Stimulated activated naive CD8-positive, alpha-beta T cell treated with anti-CD3 and anti-CD28 coated beads, Interleukin-15, Interleukin-2, amounts not matched to agents 100 ng/mL and 50 ng/mL, for 24 hours (primary cell): ENCODE measurements at regions not wholly inside any gene's neighbourhood (a gene's known extent, or its start where the extent isn't known, plus 50 kb on each side); places are given as distances from the start of the nearest gene placed in this dataset.

Experiments used
- H3K27ac Mint-ChIP-seq: one replicate; pipeline ENCODE4 v1.8.0; 2021; ENCODE audit warnings: mild to moderate bottlenecking, mixed read lengths
- H3K27me3 Mint-ChIP-seq: one replicate; pipeline ENCODE4 v1.8.0; 2021; ENCODE audit warnings: mixed read lengths
- H3K36me3 Mint-ChIP-seq: one replicate; pipeline ENCODE4 v1.8.0; 2021; ENCODE audit warnings: low read depth, mixed read lengths
- H3K4me1 Mint-ChIP-seq: one replicate; pipeline ENCODE4 v1.8.0; 2021; ENCODE audit warnings: low read depth, mixed read lengths
- H3K4me3 Mint-ChIP-seq: one replicate; pipeline ENCODE4 v1.8.0; 2021; ENCODE audit warnings: mild to moderate bottlenecking, mixed read lengths
- H3K9me3 Mint-ChIP-seq: one replicate; pipeline ENCODE4 v1.8.0; 2021; ENCODE audit warnings: mixed read lengths

DNA sequence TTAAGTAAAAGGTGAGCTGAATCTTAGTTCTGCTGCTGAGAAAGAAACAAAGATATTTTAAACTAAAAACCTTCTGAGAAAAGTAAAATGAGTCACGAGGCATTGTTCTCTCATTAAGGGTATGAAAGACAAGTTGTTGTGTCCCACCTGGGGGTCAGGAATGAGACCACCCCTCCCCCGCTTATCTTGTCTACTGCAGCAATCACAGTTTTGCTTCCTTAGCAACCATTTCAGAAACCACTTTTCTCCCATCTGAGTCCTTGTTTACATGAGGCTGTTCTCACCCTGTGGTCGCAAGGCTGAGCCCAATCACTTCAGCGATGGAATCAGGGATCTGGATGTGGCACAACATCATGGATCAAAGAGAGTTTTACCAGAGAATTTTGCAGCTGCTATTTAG, 377.6 kb upstream of the NETO1 start:
- H3K4me3 Mint-ChIP-seq, result no peak overlapping the region
- peaks cover 18% of the 10 kb centered on the region for H3K9me3 Mint-ChIP-seq
- no peak overlapping the region for H3K27ac Mint-ChIP-seq
- H3K4me1 Mint-ChIP-seq, result no peaks in the 10 kb centered on the region
- no peaks in the 10 kb centered on the region for H3K36me3 Mint-ChIP-seq
- no peaks in the 10 kb centered on the region for H3K27me3 Mint-ChIP-seq

DNA sequence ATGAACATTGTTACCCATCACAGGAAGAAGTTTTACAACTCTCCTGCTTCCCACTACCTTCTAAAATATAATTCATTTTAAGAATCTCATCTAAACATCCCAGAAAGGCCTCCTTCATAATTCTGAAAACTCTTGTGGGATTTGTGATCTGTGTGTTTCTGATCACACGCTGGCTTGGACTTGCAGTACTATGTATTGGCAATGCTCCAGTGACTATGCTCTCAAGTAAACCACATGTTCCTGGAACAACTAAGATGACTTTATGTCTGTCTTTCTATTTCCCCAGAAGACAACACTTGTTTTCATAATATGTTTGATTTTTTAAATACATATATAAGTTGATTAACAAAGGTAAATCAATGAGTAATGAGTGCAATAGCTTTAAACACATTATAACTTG, 376.6 kb upstream of the NETO1 start:
- H3K9me3 Mint-ChIP-seq, result peaks cover 18% of the 10 kb centered on the region
- no peaks in the 10 kb centered on the region for H3K4me1 Mint-ChIP-seq
- no peaks in the 10 kb centered on the region for H3K27me3 Mint-ChIP-seq
- no peaks in the 10 kb centered on the region for H3K36me3 Mint-ChIP-seq
- no peak overlapping the region for H3K27ac Mint-ChIP-seq
- no peak overlapping the region for H3K4me3 Mint-ChIP-seq

DNA sequence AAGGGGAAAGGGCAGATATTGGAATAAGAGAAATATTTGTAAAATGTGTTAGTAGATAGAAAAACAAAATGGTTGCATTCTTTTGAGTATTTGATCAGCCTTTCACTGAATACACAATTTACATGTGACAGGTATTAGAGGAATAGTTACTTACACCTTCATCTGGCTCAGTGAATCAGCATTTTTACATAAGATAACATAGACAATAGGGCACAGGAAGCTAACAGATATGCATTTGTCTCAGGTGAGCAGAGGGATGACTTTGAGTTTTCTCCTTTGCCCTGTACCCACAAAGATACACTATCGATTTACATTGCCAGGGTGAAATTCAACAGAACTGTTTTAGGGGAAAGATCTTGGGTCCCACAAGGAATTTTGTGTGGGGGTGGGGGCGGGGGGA, 373.1 kb upstream of the NETO1 start:
- no peaks in the 10 kb centered on the region for H3K27me3 Mint-ChIP-seq
- H3K4me1 Mint-ChIP-seq, result no peaks in the 10 kb centered on the region
- H3K4me3 Mint-ChIP-seq, result no peak overlapping the region
- H3K27ac Mint-ChIP-seq, result no peak overlapping the region
- H3K9me3 Mint-ChIP-seq, result peaks cover 10% of the 10 kb centered on the region
- H3K36me3 Mint-ChIP-seq, result no peaks in the 10 kb centered on the region

DNA sequence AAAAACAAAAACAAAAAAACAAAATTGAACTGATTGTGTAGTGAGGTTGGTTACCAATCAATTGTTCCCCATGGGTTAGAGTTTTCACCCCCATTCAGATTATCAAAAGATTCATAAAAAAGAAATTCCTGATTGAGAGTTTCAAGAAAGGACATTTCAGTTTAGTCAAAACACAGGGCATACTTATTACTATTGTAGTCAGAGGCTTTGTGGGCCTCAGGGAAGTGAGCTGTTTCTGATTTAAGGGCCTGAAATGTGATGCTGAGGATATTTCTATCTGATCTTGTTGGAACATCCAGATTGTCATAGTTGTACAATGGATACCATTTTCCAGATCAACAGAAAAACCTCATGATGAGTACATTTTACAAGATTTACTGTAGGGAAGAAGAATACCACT, 368.1 kb upstream of the NETO1 start:
- Mint-ChIP-seq H3K4me3 (no peak overlapping the region), H3K27ac (no peak overlapping the region), H3K4me1 (no peaks in the 10 kb centered on the region), H3K9me3 (peaks cover 4% of the 10 kb centered on the region), H3K36me3 (no peaks in the 10 kb centered on the region), H3K27me3 (no peaks in the 10 kb centered on the region)

DNA sequence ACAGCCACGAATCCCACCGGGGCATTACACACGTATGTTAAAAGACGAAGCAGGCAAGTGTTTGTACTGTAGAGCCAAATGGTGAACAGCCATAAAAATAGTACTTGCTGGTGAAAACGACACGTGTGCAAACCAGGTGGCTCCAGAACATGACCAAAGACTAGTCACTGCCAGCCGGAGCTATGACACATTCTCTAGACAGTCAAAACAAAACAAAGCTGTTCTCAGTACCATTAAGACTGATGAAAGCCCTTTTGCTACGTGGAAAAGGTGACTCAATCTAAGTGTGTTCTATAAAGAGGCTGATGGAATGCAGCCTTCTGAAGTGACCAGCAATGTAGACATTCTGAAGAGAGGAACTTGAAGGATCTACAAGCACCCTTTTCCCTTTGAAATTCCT, 367.7 kb upstream of the NETO1 start:
- H3K27ac Mint-ChIP-seq, result no peak overlapping the region
- no peak overlapping the region for H3K4me3 Mint-ChIP-seq
- H3K9me3 Mint-ChIP-seq, result peaks cover 4% of the 10 kb centered on the region
- H3K36me3 Mint-ChIP-seq, result no peaks in the 10 kb centered on the region
- no peaks in the 10 kb centered on the region for H3K27me3 Mint-ChIP-seq
- H3K4me1 Mint-ChIP-seq, result no peaks in the 10 kb centered on the region

DNA sequence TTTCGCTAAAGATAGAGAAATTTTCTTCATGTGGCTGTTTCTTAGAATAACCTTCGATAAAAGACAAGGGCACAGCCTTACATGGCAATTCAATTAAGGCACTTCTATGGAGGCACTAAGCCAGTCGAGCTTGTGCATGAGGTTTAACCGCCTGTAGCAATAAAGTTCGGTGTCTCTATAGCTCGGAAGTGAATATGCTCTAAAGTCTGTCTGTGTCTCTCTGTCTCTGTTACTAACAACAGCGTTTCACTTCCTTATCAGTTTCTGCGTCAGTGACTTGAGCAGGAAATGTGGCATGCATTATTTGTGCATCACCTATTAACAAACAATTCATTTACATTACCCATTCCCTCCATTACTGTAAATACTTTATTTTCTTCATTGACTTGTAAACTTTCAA, 365.1 kb upstream of the NETO1 start:
- H3K9me3 Mint-ChIP-seq, result peaks cover 4% of the 10 kb centered on the region
- no peaks in the 10 kb centered on the region for H3K27me3 Mint-ChIP-seq
- H3K27ac Mint-ChIP-seq, result no peak overlapping the region
- H3K4me3 Mint-ChIP-seq, result no peak overlapping the region
- no peaks in the 10 kb centered on the region for H3K36me3 Mint-ChIP-seq
- H3K4me1 Mint-ChIP-seq, result no peaks in the 10 kb centered on the region

DNA sequence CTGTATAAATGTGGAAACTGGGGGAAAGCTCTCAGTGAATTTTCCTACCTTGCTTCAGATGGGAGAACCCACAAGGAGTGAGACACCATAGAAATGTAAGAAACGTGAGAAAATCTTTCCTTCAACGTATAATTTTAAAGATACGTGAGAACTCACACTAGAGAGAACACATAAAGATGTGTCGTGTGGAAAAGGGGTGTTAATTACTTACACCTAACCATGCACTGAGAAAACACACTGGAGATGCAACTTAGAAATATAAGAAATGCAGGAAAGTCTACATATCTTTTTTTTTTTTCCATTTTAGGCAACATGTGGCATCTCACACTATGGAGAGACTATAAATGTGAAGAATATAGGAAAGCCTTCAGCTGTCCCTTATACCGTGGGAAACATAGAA, 352.9 kb upstream of the NETO1 start:
- peaks cover 24% of the 10 kb centered on the region for H3K9me3 Mint-ChIP-seq
- H3K27ac Mint-ChIP-seq, result no peak overlapping the region

DNA sequence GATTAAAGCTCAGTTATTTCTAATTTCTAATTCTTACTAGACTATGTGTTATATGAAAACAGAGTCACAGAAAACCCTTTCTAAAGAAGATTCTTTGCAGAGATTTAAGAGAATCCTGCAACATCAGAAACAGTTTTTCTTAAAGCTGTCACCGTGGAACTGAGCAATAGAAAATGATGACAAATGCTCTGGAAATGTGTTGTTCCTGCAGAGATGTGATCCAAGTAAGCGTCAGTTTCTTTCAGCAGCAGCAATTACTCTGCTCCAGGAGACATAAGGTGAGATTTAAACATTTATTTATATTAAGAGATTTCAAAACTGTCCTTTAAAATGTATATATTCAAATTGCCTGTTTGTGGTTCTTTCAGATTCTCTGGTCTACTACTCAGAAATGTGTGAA, 350.5 kb upstream of the NETO1 start:
- H3K36me3 Mint-ChIP-seq, result no peaks in the 10 kb centered on the region

More for the DNA sequence above, 352.9 kb upstream of the NETO1 start:
- Mint-ChIP-seq H3K27me3 (no peaks in the 10 kb centered on the region), H3K4me1 (no peaks in the 10 kb centered on the region), H3K4me3 (no peak overlapping the region), H3K36me3 (no peaks in the 10 kb centered on the region)

DNA sequence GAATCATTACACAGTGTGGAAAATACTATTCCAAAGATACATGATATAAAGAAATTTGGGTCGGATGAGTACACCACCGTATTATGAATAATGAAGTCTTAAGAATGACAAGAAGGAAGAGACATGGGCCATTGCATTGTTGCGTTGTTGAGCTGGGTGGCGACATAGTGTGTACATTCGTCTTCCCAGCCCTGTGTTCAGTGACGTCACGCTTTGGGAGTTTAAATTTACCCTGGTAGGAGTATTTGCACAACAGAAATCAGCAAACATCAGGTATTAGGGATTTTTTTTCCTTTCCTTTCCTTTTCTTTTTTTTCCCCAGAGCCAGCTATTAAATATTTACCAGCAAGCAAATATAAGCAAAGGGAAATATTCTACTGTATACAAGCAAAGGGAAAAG, 347.2 kb upstream of the NETO1 start:
- H3K9me3 Mint-ChIP-seq, result peaks cover 11% of the 10 kb centered on the region

More for the DNA sequence above, 350.5 kb upstream of the NETO1 start:
- no peak overlapping the region for H3K4me3 Mint-ChIP-seq
- peaks cover 23% of the 10 kb centered on the region for H3K9me3 Mint-ChIP-seq
- H3K27me3 Mint-ChIP-seq, result no peaks in the 10 kb centered on the region
- no peak overlapping the region for H3K27ac Mint-ChIP-seq
- H3K4me1 Mint-ChIP-seq, result no peaks in the 10 kb centered on the region

DNA sequence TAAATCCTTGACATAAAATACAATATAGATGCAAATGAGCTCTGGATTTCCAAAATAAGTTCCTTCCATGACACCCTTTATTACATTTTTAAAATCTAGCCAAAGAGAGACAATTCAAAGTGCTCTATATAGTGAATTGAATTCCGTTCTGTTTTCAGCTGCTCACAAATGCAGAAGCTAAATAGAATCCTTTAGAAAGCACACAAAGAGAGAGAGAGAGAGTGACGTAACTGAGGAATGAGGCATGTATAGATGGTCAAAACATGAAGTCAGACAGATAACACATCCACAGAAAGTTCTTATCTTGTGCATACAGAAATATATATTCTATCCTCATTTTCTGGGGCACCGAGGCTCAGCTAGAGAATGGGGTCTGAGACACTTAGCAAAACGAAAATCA, 344.7 kb upstream of the NETO1 start:
- H3K36me3 Mint-ChIP-seq, result no peaks in the 10 kb centered on the region
- H3K4me3 Mint-ChIP-seq, result no peak overlapping the region
- no peaks in the 10 kb centered on the region for H3K4me1 Mint-ChIP-seq
- H3K27me3 Mint-ChIP-seq, result no peaks in the 10 kb centered on the region
- no peak overlapping the region for H3K27ac Mint-ChIP-seq
- H3K9me3 Mint-ChIP-seq, result peaks cover 6% of the 10 kb centered on the region

More for the DNA sequence above, 347.2 kb upstream of the NETO1 start:
- no peak overlapping the region for H3K27ac Mint-ChIP-seq
- H3K27me3 Mint-ChIP-seq, result no peaks in the 10 kb centered on the region
- no peaks in the 10 kb centered on the region for H3K36me3 Mint-ChIP-seq
- H3K4me3 Mint-ChIP-seq, result no peak overlapping the region
- H3K4me1 Mint-ChIP-seq, result no peaks in the 10 kb centered on the region

DNA sequence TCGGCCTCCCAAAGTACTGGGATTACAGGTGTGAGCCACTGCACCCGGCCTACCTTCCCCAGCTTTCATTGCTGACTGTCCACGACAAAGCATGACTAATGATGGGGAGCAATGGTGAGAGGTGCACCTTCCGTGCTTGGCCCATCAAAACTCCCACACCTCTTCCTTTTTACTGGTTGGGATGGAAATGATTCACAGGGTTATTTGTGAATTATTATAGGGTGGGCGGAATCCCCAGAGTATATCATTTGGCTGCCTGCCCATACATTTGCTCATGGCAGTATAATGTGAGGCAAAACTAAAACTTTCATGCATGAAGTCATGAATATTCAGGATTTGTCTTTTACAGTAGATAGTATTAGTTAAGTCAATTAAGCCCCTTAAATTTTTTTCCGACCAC, 334.2 kb upstream of the NETO1 start:
- no peaks in the 10 kb centered on the region for H3K36me3 Mint-ChIP-seq
- no peak overlapping the region for H3K4me3 Mint-ChIP-seq
- no peak overlapping the region for H3K27ac Mint-ChIP-seq
- no peaks in the 10 kb centered on the region for H3K9me3 Mint-ChIP-seq
- no peaks in the 10 kb centered on the region for H3K4me1 Mint-ChIP-seq
- no peaks in the 10 kb centered on the region for H3K27me3 Mint-ChIP-seq

DNA sequence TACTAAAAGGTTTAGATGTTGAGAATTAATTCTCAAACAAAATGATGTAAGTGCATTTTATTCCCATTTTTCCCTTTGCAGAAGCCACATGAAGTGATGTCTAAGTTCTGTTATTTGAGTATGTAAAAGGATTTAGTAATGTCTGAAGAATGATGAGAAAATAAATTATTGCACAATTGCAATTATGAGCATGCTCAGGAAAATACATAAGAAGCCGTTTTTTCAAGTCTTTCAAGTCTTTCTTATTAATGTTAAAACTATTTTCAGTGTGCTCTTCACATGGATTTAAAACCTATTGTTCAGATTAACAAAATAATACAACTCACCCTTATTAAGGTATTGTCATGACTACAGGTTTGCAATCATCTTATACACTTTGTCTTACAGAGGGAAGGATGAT, 331.4 kb upstream of the NETO1 start:
- Mint-ChIP-seq H3K4me1 (no peaks in the 10 kb centered on the region), H3K9me3 (no peaks in the 10 kb centered on the region), H3K27me3 (no peaks in the 10 kb centered on the region), H3K36me3 (no peaks in the 10 kb centered on the region), H3K27ac (no peak overlapping the region), H3K4me3 (no peak overlapping the region)

DNA sequence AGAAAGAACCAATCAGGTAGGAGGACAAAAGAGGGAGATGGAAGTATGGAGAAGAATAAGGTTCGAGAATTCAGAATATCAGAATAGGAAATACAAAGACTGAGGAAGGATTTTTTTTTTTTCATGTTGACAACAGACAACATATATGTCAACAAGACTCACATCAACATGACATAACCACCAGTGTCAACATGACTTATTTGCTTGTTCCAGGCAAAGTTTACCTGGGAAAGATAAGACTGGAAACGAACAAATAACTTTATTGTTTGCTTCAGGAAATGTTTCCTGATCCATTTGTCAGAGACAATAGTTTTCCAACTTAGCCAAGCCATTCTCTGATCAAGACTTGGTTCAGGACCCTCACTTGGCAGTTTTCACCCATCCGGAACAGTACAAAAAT, 321.9 kb upstream of the NETO1 start:
- no peak overlapping the region for H3K27ac Mint-ChIP-seq
- no peaks in the 10 kb centered on the region for H3K4me1 Mint-ChIP-seq
- H3K9me3 Mint-ChIP-seq, result peaks cover 6% of the 10 kb centered on the region
- H3K27me3 Mint-ChIP-seq, result no peaks in the 10 kb centered on the region
- no peaks in the 10 kb centered on the region for H3K36me3 Mint-ChIP-seq
- no peak overlapping the region for H3K4me3 Mint-ChIP-seq

DNA sequence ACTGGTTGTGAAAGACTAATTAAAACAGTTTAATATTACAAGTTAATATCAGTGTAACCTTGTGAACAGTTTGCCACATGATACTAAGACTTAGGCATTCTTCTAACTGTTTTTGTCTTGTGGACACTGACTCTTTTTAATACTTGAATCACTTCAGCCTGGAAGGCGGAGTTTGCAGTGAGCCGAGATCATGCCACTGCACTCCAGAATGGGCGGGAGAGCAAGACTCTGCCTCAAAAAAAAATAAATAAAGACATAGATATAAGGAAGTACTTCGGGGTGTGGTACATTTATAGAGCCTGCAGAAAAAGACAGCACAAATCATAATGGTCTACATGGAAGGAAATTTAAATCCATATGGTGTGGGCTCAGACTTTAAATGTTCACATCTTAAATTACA, 300.4 kb upstream of the NETO1 start:
- no peaks in the 10 kb centered on the region for H3K27me3 Mint-ChIP-seq
- H3K36me3 Mint-ChIP-seq, result no peaks in the 10 kb centered on the region
- no peak overlapping the region for H3K4me3 Mint-ChIP-seq
- no peak overlapping the region for H3K27ac Mint-ChIP-seq
- no peaks in the 10 kb centered on the region for H3K4me1 Mint-ChIP-seq
- H3K9me3 Mint-ChIP-seq, result no peaks in the 10 kb centered on the region

DNA sequence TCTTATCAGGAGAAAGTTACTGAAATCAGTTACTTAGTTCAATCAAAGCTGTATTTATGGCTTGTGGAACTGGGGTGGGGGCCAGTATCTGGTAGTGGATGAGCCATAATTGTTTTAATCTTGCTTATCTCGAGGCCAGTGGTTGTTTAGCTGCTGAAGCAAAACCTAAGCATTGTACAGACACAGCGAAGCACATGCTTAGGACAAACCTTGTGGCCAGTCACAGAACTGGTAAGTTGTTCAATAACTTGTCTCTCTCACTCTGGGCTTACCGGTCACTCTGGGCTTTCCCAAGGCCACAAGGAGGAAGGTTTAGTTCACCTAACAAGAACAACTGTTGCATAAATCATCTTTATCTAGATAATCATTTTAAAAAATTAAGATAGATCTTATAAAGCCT, 296.6 kb upstream of the NETO1 start:
- H3K4me1 Mint-ChIP-seq, result no peaks in the 10 kb centered on the region
- H3K4me3 Mint-ChIP-seq, result no peak overlapping the region
- no peaks in the 10 kb centered on the region for H3K27me3 Mint-ChIP-seq
- H3K9me3 Mint-ChIP-seq, result no peaks in the 10 kb centered on the region
- H3K36me3 Mint-ChIP-seq, result no peaks in the 10 kb centered on the region
- no peak overlapping the region for H3K27ac Mint-ChIP-seq

DNA sequence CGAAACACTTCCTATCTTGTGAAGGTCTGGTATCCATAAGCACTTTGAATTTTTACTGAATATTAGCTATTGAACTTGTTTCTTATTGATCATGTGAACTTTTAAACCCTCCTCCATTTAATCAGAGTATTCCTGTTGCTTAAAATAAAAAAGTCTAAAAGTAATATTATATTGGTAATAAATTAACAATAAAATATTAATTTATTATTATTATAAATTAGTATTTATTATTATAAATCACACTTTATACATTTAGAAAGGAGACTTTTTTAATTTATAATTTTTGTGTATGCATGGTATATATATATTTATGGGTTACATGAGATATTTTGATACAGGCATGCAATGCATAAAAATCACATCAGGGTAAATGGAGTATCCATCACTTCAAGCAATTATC, 295.4 kb upstream of the NETO1 start:
- H3K27me3 Mint-ChIP-seq, result no peaks in the 10 kb centered on the region
- no peak overlapping the region for H3K4me3 Mint-ChIP-seq
- H3K27ac Mint-ChIP-seq, result no peak overlapping the region
- no peaks in the 10 kb centered on the region for H3K4me1 Mint-ChIP-seq
- H3K36me3 Mint-ChIP-seq, result no peaks in the 10 kb centered on the region
- no peaks in the 10 kb centered on the region for H3K9me3 Mint-ChIP-seq

DNA sequence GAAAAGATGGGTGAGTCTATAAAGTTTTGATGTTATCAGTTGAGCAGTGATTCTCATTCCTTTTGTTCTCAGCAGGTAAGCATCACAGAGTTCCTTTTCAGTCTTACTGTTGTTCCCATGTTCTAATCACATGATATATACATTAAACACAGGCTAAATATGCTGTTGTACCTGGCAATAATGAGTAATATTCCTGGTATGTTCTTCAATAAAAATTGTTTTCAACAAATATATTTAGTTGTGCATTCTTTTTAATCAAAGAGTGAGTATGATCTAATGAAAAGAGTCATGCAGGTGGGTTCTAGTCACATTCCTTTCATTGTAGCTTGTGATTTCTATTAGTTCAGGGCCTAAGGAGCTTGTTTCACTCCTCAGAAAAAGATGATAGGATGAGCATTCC, 288.3 kb upstream of the NETO1 start:
- no peak overlapping the region for H3K27ac Mint-ChIP-seq

More for the DNA sequence above, 288.3 kb upstream of the NETO1 start:
- no peaks in the 10 kb centered on the region for H3K36me3 Mint-ChIP-seq
- H3K9me3 Mint-ChIP-seq, result no peaks in the 10 kb centered on the region
- no peaks in the 10 kb centered on the region for H3K4me1 Mint-ChIP-seq
- no peak overlapping the region for H3K4me3 Mint-ChIP-seq
- no peaks in the 10 kb centered on the region for H3K27me3 Mint-ChIP-seq
